Large intestine (tissue), 3 donors: ENCODE measurements at regions not wholly inside any gene's neighbourhood (a gene's known extent, or its start where the extent isn't known, plus 50 kb on each side); places are given as distances from the start of the nearest gene placed in this dataset.
A peak's percentile ranks its signal among the peaks of the same experiment; 100 is the strongest.

Source experiments
- DNase-seq, 2 donors: peaks; one replicate each; pipeline versions ENCODE4 v3.0.0 to v3.0.0-alpha.2; 2013
- H3K27ac ChIP-seq: one replicate; pipeline ENCODE4 v1.5.1; 2013; ENCODE audit warnings: low read length
- H3K27me3 ChIP-seq: 2 replicates; pipeline ENCODE4 v1.6.1; 2013; ENCODE audit warnings: low read length; ENCODE audit not compliant: control insufficient read depth, insufficient read depth
- H3K36me3 ChIP-seq: 2 replicates; pipeline ENCODE4 v1.6.1; 2013; ENCODE audit warnings: low read length; ENCODE audit not compliant: control insufficient read depth, insufficient read depth
- H3K4me1 ChIP-seq: one replicate; pipeline ENCODE4 v1.6.1; 2013; ENCODE audit warnings: low read length; ENCODE audit not compliant: control insufficient read depth, insufficient read depth
- H3K4me3 ChIP-seq: one replicate; pipeline ENCODE4 v1.5.1; 2013; ENCODE audit warnings: low read length
- H3K9me3 ChIP-seq: one replicate; pipeline ENCODE4 v1.6.1; 2013; ENCODE audit warnings: mild to moderate bottlenecking, low read depth, low read length, moderate library complexity; ENCODE audit not compliant: control insufficient read depth
- WGBS: methylation state at CpG from one replicate; pipeline ENCODE4 v1.1.5; 2013; ENCODE audit warnings: low lambda C conversion rate; ENCODE audit not compliant: insufficient coverage; 5-methylcytosine and 5-hydroxymethylcytosine counted together

GRCh38 chr19:16022681-16023080, 53.6 kb upstream of the TPM4 start:
- no peak for DNase-seq
- Histone ChIP-seq H3K36me3 (no peaks in the 10 kb centered on the region), H3K27me3 (no peaks in the 10 kb centered on the region), H3K4me3 (no peak overlapping the region), H3K4me1 (no peaks in the 10 kb centered on the region), H3K9me3 (no peaks in the 10 kb centered on the region), H3K27ac (no peak overlapping the region)
- WGBS = no CpG with 5 or more reads among the region's 4 CpGs

GRCh38 chr19:16023146-16023915, 53.0 kb upstream of the TPM4 start:
- no peak for DNase-seq
- H3K36me3 ChIP-seq = no peaks in the 10 kb centered on the region
- no peak overlapping the region for H3K4me3 ChIP-seq
- H3K4me1 ChIP-seq = no peaks in the 10 kb centered on the region
- H3K27me3 ChIP-seq = no peaks in the 10 kb centered on the region
- no peaks in the 10 kb centered on the region for H3K9me3 ChIP-seq
- WGBS = no CpG with 5 or more reads among the region's 14 CpGs
- H3K27ac ChIP-seq = no peak overlapping the region

- Histone ChIP-seq H3K4me1 (no peaks in the 10 kb centered on the region), H3K9me3 (no peaks in the 10 kb centered on the region), H3K27ac (no peak overlapping the region), H3K4me3 (no peak overlapping the region), H3K27me3 (no peaks in the 10 kb centered on the region), H3K36me3 (no peaks in the 10 kb centered on the region)
- WGBS = no CpG with 5 or more reads among the region's 18 CpGs
- no peak for DNase-seq
These were observed 51.8 kb upstream of the TPM4 start for GRCh38 chr19:16024266-16025107.

GRCh38 chr19:16025108-16026101, 50.9 kb upstream of the TPM4 start:
- peak; percentile 24 to 35 for DNase-seq
- Histone ChIP-seq H3K27me3 (no peaks in the 10 kb centered on the region), H3K27ac (no peak overlapping the region), H3K4me3 (no peak overlapping the region), H3K9me3 (no peaks in the 10 kb centered on the region), H3K36me3 (no peaks in the 10 kb centered on the region), H3K4me1 (no peaks in the 10 kb centered on the region)
- no CpG with 5 or more reads among the region's 20 CpGs for WGBS

GRCh38 chr19:16026131-16026530, 50.2 kb upstream of the TPM4 start:
- Histone ChIP-seq H3K4me1 (no peaks in the 10 kb centered on the region), H3K9me3 (no peaks in the 10 kb centered on the region), H3K27me3 (no peaks in the 10 kb centered on the region), H3K27ac (no peak overlapping the region), H3K36me3 (no peaks in the 10 kb centered on the region), H3K4me3 (no peak overlapping the region)
- no peak for DNase-seq
- WGBS = no CpG with 5 or more reads among the region's 19 CpGs
